Activated naive CD8-positive, alpha-beta T cell treated with anti-CD3 and anti-CD28 coated beads for 36 hours (primary cell): ENCODE measurements at regions not wholly inside any gene's neighbourhood (a gene's known extent, or its start where the extent isn't known, plus 50 kb on each side); places are given as distances from the start of the nearest gene placed in this dataset.
"Not testable (repeated sequence)": the region's sequence is repeated elsewhere in the genome, so short reads cannot be mapped to it uniquely, and the experiment has no call there.

Source experiments
- DNase-seq: peaks from one replicate; pipeline ENCODE4 v3.0.0; 2021
- H3K27ac Mint-ChIP-seq: one replicate; pipeline ENCODE4 v1.8.0; 2022; ENCODE audit warnings: mild to moderate bottlenecking, moderate library complexity, mixed read lengths
- H3K27me3 Mint-ChIP-seq: one replicate; pipeline ENCODE4 v1.8.0; 2022; ENCODE audit warnings: mild to moderate bottlenecking, mixed read lengths
- H3K36me3 Mint-ChIP-seq: one replicate; pipeline ENCODE4 v1.8.0; 2021; ENCODE audit warnings: mild to moderate bottlenecking, mixed read lengths
- H3K4me1 Mint-ChIP-seq: one replicate; pipeline ENCODE4 v1.8.0; 2021; ENCODE audit warnings: mixed read lengths
- H3K4me3 Mint-ChIP-seq: one replicate; pipeline ENCODE4 v1.8.0; 2022; ENCODE audit warnings: mild to moderate bottlenecking, moderate library complexity, mixed read lengths
- H3K9me3 Mint-ChIP-seq: one replicate; pipeline ENCODE4 v1.8.0; 2022; ENCODE audit warnings: mixed read lengths

DNA sequence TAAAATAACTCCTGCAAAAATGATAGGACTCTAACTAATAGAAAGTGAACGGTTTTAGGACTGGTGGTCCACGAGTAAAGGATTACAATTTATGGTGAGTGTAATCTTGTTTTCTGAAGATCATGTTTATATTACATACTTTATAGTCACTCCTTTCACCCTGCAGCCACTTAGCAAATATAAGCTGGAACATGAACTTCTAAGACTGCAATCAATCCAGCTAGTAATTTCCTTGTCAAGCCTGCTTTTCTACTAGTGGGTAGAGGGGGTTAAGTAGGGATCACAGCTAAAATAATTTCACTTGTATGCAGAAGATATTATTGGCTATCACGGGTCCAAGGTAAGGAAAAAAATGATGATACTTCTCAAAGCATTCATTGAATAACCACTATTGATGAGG is 125.5 kb upstream of the NETO1 start:
- Mint-ChIP-seq H3K4me3 (no peak overlapping the region), H3K27ac (no peak overlapping the region), H3K36me3 (no peaks in the 10 kb centered on the region), H3K9me3 (no peaks in the 10 kb centered on the region), H3K27me3 (no peaks in the 10 kb centered on the region), H3K4me1 (no peaks in the 10 kb centered on the region)
- no peak for DNase-seq

GRCh38 chr18:72991379-72991778 is 123.6 kb upstream of the NETO1 start:
- Mint-ChIP-seq H3K4me3 (no peak overlapping the region), H3K9me3 (peaks cover 1% of the 10 kb centered on the region), H3K27me3 (no peaks in the 10 kb centered on the region), H3K27ac (no peak overlapping the region), H3K4me1 (no peaks in the 10 kb centered on the region), H3K36me3 (no peaks in the 10 kb centered on the region)
- no peak for DNase-seq

GRCh38 chr18:72987570-72987969 is 119.8 kb upstream of the NETO1 start:
- H3K4me1 Mint-ChIP-seq, DNase-seq, H3K36me3 Mint-ChIP-seq, H3K27ac Mint-ChIP-seq, H3K27me3 Mint-ChIP-seq, H3K9me3 Mint-ChIP-seq, H3K4me3 Mint-ChIP-seq: not testable (repeated sequence)

GRCh38 chr18:72986103-72986502 is 118.3 kb upstream of the NETO1 start:
- Mint-ChIP-seq H3K4me3 (no peak overlapping the region), H3K27me3 (no peaks in the 10 kb centered on the region), H3K4me1 (no peaks in the 10 kb centered on the region), H3K36me3 (no peaks in the 10 kb centered on the region), H3K27ac (no peak overlapping the region), H3K9me3 (peaks cover 6% of the 10 kb centered on the region)
- DNase-seq = no peak

DNA sequence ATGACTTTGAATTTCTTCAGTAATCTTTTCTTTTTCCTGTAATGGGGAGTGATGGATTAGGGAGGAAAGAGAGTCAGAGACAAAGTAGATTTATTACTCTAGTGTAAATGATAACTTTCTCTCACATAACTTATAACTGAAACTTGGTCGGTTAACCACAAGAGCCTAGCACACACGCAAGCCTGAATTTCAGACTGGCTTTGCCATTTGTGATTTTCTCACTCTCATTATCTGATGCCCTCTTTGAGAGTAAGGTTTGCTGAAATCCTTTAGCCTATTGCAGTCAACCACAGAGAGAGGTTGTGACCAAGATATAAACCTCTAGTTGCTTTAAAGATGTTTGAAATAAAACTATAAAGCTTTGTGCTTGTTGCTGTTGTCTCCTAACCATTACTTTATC is 117.9 kb upstream of the NETO1 start:
- Mint-ChIP-seq H3K27ac (no peak overlapping the region), H3K36me3 (no peaks in the 10 kb centered on the region), H3K4me3 (no peak overlapping the region), H3K4me1 (no peaks in the 10 kb centered on the region), H3K9me3 (peaks cover 6% of the 10 kb centered on the region), H3K27me3 (no peaks in the 10 kb centered on the region)
- no peak for DNase-seq

DNA sequence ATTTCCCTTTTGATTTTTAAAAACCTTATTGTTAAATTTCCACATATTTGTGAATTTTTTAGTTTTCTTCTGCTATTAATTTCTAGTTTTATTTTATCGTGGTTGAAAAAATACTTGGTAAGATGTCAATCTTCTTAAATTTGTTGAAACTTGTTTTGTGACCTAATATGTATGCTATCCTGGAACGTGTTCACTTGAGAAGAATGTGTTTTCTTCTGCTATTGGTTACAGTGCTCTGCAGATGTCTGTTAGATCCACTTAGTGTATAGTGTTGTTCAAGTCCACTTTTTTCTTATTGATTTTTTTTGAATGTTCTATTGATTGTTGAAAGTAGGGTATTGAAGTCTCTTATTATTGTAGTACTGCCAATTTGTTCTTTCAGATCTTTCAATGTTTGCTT is 116.5 kb upstream of the NETO1 start:
- Mint-ChIP-seq H3K4me3 (no peak overlapping the region), H3K4me1 (no peaks in the 10 kb centered on the region), H3K27ac (no peak overlapping the region), H3K36me3 (no peaks in the 10 kb centered on the region), H3K27me3 (no peaks in the 10 kb centered on the region), H3K9me3 (peaks cover 6% of the 10 kb centered on the region)
- no peak for DNase-seq

DNA sequence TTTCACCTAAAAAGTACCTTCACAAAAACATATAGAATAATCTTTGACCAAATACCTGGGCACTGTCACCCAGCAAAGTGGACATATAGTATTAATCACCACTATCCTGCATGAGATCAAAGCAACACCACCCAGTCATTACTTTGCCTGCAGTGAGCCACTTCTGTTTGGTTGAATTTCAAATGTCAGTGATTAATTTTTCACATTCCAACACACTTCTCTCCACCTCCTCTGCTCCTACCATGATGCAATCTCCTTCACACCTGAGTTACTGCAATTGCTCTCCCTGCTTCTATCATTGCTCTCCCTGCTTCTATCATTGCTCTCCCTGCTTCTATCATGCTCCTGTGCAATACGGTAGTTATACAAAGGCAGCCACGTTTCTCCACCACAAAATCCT is 106.1 kb upstream of the NETO1 start:
- Mint-ChIP-seq H3K4me3 (no peak overlapping the region), H3K27me3 (no peaks in the 10 kb centered on the region), H3K9me3 (peaks cover 4% of the 10 kb centered on the region), H3K27ac (no peak overlapping the region), H3K36me3 (no peaks in the 10 kb centered on the region), H3K4me1 (no peaks in the 10 kb centered on the region)
- DNase-seq = no peak

DNA sequence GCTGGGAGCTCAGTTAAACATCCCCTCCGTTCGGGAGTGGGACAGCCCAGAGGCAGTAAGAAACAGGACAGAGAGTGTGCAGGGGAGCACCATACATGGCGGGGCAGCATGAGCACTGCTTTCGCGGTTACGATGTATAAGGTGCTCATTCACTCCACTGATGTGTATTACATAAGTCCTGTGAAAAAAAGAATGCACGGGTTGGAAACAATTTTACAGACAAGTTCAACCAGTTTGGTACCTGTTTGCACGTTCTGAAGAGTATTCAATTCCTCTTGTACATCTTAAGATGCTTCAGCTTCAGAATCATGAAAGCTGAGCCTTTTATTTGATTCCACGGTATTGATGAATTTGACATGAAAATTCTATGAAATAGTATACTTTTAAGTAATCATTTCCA is 97.8 kb upstream of the NETO1 start:
- Mint-ChIP-seq H3K4me1 (no peaks in the 10 kb centered on the region), H3K27me3 (no peaks in the 10 kb centered on the region), H3K4me3 (no peak overlapping the region), H3K36me3 (no peaks in the 10 kb centered on the region), H3K9me3 (peaks cover 4% of the 10 kb centered on the region), H3K27ac (no peak overlapping the region)
- DNase-seq = no peak

GRCh38 chr18:72958195-72958594 is 90.4 kb upstream of the NETO1 start:
- not testable (repeated sequence) for DNase-seq, H3K27ac Mint-ChIP-seq, H3K27me3 Mint-ChIP-seq, H3K4me3 Mint-ChIP-seq, H3K36me3 Mint-ChIP-seq, H3K4me1 Mint-ChIP-seq
- peaks cover 12% of the 10 kb centered on the region for H3K9me3 Mint-ChIP-seq

DNA sequence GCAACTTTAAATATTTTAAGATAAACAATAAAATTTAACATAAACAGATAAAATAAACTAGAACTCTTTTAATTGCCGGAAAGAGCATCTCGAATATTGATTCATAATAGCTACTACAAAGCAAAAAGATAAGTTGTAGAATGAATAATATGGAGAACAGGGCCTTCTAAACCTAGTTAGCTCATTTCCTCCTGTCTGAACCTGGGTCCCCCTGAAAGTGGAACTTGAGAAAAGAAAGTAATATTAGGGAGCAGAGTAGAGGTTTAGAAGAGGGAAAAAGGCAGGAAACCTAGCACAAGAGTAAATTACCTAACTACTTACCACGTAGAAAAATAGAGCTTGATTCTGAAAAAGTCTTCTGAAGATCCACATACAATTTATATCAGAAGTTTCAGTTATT is 80.7 kb upstream of the NETO1 start:
- no peaks in the 10 kb centered on the region for H3K4me1 Mint-ChIP-seq
- H3K36me3 Mint-ChIP-seq = no peaks in the 10 kb centered on the region
- no peaks in the 10 kb centered on the region for H3K27me3 Mint-ChIP-seq
- H3K9me3 Mint-ChIP-seq = no peaks in the 10 kb centered on the region
- no peak overlapping the region for H3K27ac Mint-ChIP-seq
- no peak overlapping the region for H3K4me3 Mint-ChIP-seq
- DNase-seq = no peak

DNA sequence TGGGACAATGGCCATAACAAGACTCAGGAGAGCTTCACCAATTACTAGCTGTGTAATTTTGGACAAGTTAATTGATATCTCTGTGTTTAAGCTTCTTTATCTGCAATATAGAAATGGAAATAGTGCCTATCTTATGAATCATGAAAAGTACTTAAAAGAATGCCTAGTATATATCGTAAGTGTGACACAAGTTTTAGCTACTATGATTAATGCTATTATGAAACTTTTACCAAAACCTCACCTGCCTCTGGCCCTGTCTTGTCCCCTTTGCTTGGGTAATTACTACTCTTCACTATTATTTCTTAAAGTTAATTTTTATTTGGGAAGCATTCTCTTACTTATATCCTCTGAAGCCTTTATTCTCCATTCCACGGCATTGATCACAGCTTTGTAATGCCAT is 75.0 kb upstream of the NETO1 start:
- H3K27me3 Mint-ChIP-seq = no peaks in the 10 kb centered on the region
- H3K9me3 Mint-ChIP-seq = no peaks in the 10 kb centered on the region
- no peak for DNase-seq
- H3K27ac Mint-ChIP-seq = no peak overlapping the region
- no peaks in the 10 kb centered on the region for H3K4me1 Mint-ChIP-seq
- no peaks in the 10 kb centered on the region for H3K36me3 Mint-ChIP-seq
- H3K4me3 Mint-ChIP-seq = no peak overlapping the region

DNA sequence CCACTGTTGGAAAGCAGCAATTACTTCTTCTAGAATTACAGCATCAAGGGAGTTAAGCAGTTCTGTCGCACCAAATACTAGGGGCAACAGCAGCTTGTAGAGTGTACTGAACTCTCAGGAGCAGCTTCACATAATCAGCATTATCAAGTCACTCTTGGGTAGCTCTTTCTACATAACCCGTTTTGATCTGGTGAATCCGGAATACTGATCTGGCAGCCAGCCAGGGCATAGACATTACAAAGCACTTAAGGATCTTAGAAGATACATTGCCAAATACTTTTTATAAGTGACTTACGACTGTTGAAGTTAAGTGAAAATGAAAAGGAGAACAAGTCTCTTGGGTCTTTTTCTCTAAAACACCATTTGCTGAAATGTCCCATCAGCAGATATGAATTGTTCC is 73.2 kb upstream of the NETO1 start:
- Mint-ChIP-seq H3K36me3 (no peaks in the 10 kb centered on the region), H3K27me3 (no peaks in the 10 kb centered on the region), H3K9me3 (no peaks in the 10 kb centered on the region), H3K4me1 (no peaks in the 10 kb centered on the region), H3K27ac (no peak overlapping the region), H3K4me3 (no peak overlapping the region)
- no peak for DNase-seq

DNA sequence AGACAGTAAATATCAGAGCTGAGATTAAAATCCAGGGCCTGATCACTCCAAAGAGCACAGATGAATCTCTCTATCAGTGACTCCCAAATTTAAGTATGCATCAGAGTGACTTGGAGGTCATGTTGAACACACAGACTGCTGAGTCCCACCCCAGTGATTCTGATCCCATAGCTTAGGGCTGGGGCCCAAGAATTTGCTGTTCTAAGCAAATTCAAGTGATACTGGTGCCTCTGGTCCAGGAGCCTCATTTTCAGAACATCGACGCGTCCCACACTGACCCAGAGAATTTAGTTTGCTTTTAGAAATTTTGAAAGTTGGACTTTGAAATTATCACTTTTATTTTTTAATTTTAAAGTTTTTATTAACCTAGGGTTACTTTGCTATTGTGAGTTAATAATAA is 72.7 kb upstream of the NETO1 start:
- no peaks in the 10 kb centered on the region for H3K4me1 Mint-ChIP-seq
- H3K36me3 Mint-ChIP-seq = no peaks in the 10 kb centered on the region
- H3K9me3 Mint-ChIP-seq = no peaks in the 10 kb centered on the region
- DNase-seq = no peak
- no peak overlapping the region for H3K4me3 Mint-ChIP-seq
- no peak overlapping the region for H3K27ac Mint-ChIP-seq
- H3K27me3 Mint-ChIP-seq = no peaks in the 10 kb centered on the region

GRCh38 chr18:72935744-72936143 is 68.0 kb upstream of the NETO1 start:
- H3K27me3 Mint-ChIP-seq = no peaks in the 10 kb centered on the region
- H3K4me3 Mint-ChIP-seq = no peak overlapping the region
- no peak overlapping the region for H3K27ac Mint-ChIP-seq
- H3K36me3 Mint-ChIP-seq = no peaks in the 10 kb centered on the region
- DNase-seq = no peak
- no peaks in the 10 kb centered on the region for H3K9me3 Mint-ChIP-seq
- no peaks in the 10 kb centered on the region for H3K4me1 Mint-ChIP-seq

- H3K9me3 Mint-ChIP-seq = peaks cover 2% of the 10 kb centered on the region
- DNase-seq = no peak
- no peaks in the 10 kb centered on the region for H3K4me1 Mint-ChIP-seq
- H3K4me3 Mint-ChIP-seq = no peak overlapping the region
- H3K36me3 Mint-ChIP-seq = no peaks in the 10 kb centered on the region
- H3K27ac Mint-ChIP-seq = no peak overlapping the region
- no peaks in the 10 kb centered on the region for H3K27me3 Mint-ChIP-seq
Measured at GRCh38 chr18:72922895-72923294, 55.1 kb upstream of the NETO1 start.
